ENCODE measurements at regions not wholly inside any gene's neighbourhood (a gene's known extent, or its start where the extent isn't known, plus 50 kb on each side); places are given as distances from the start of the nearest gene placed in this dataset.

- TF ChIP-seq REST (IDR thresholded peaks at IDR 0.05; ENCODE audit: insufficient read depth in 1 of 2, low read depth in 2 of 2, low read length in 2 of 2) (no peak), POLR2AphosphoS5 (IDR thresholded peaks at IDR 0.05; ENCODE audit: low read depth, low read length) (no peak), FOXP2 (optimal IDR thresholded peaks at IDR 0.05; ENCODE audit: borderline replicate concordance, extremely low read depth, extremely low read length, insufficient read depth) (no peak), TAF1 (IDR thresholded peaks at IDR 0.05; ENCODE audit: borderline replicate concordance, insufficient read depth, low read length) (no peak), SIN3A (IDR thresholded peaks at IDR 0.05; ENCODE audit: borderline replicate concordance, insufficient read depth, low read length) (no peak)
Measured at GRCh38 chr18:77422974-77423867, 173.6 kb downstream of the GALR1 start.

- TF ChIP-seq POLR2AphosphoS5 (IDR thresholded peaks at IDR 0.05; ENCODE audit: low read depth, low read length) (no peak), SIN3A (IDR thresholded peaks at IDR 0.05; ENCODE audit: borderline replicate concordance, insufficient read depth, low read length) (no peak), FOXP2 (optimal IDR thresholded peaks at IDR 0.05; ENCODE audit: borderline replicate concordance, extremely low read depth, extremely low read length, insufficient read depth) (no peak), REST (IDR thresholded peaks at IDR 0.05; ENCODE audit: insufficient read depth in 1 of 2, low read depth in 2 of 2, low read length in 2 of 2) (no peak), TAF1 (IDR thresholded peaks at IDR 0.05; ENCODE audit: borderline replicate concordance, insufficient read depth, low read length) (no peak)
Measured at GRCh38 chr18:77433076-77433475, 183.4 kb downstream of the GALR1 start.

GRCh38 chr18:77439888-77440287, 190.2 kb downstream of the GALR1 start:
- TF ChIP-seq POLR2AphosphoS5 (IDR thresholded peaks at IDR 0.05; ENCODE audit: low read depth, low read length) (no peak), FOXP2 (optimal IDR thresholded peaks at IDR 0.05; ENCODE audit: borderline replicate concordance, extremely low read depth, extremely low read length, insufficient read depth) (no peak), REST (IDR thresholded peaks at IDR 0.05; ENCODE audit: insufficient read depth in 1 of 2, low read depth in 2 of 2, low read length in 2 of 2) (no peak), TAF1 (IDR thresholded peaks at IDR 0.05; ENCODE audit: borderline replicate concordance, insufficient read depth, low read length) (no peak), SIN3A (IDR thresholded peaks at IDR 0.05; ENCODE audit: borderline replicate concordance, insufficient read depth, low read length) (no peak)

- TF ChIP-seq FOXP2 (optimal IDR thresholded peaks at IDR 0.05; ENCODE audit: borderline replicate concordance, extremely low read depth, extremely low read length, insufficient read depth) (no peak), REST (IDR thresholded peaks at IDR 0.05; ENCODE audit: insufficient read depth in 1 of 2, low read depth in 2 of 2, low read length in 2 of 2) (no peak), POLR2AphosphoS5 (IDR thresholded peaks at IDR 0.05; ENCODE audit: low read depth, low read length) (no peak), SIN3A (IDR thresholded peaks at IDR 0.05; ENCODE audit: borderline replicate concordance, insufficient read depth, low read length) (no peak), TAF1 (IDR thresholded peaks at IDR 0.05; ENCODE audit: borderline replicate concordance, insufficient read depth, low read length) (no peak)
Measured at GRCh38 chr18:77442393-77442792, 192.7 kb downstream of the GALR1 start.
